ENCODE measurements at regions not wholly inside any gene's neighbourhood (a gene's known extent, or its start where the extent isn't known, plus 50 kb on each side); places are given as distances from the start of the nearest gene placed in this dataset. TPM values are rescaled to one million over a fixed set of nuclear protein-coding genes. Genes with fewer than 3 reads are reported as not detected.
"Not testable (repeated sequence)": the region's sequence is repeated elsewhere in the genome, so short reads cannot be mapped to it uniquely, and the experiment has no call there.

GRCh38 chr7:153998896-153999295 lies 53.3 kb upstream of the DPP6 start:
- H3K27me3 ChIP-seq; H3K4me1 ChIP-seq; H3K36me3 ChIP-seq; H3K27ac ChIP-seq; DNase-seq; H3K4me3 ChIP-seq; H3K9me3 ChIP-seq; intact Hi-C loops (cut with DNase I; ENCODE audit: low total_unique reads): not testable (repeated sequence)

Small RNA genes lying in the stretch of these regions (small RNA-seq; reads per million reads assigned to genes)
- gene AC005588.1 (not detected), gene AC079809.1 (not detected)
